ENCODE measurements at regions not wholly inside any gene's neighbourhood (a gene's known extent, or its start where the extent isn't known, plus 50 kb on each side); places are given as distances from the start of the nearest gene placed in this dataset.

- H3K36me3 Mint-ChIP-seq (ENCODE audit: insufficient read depth): no peaks in the 10 kb centered on the region
- H3K27me3 Mint-ChIP-seq: no peaks in the 10 kb centered on the region
- H3K27ac Mint-ChIP-seq: no peak overlapping the region
- H3K4me1 Mint-ChIP-seq (ENCODE audit: low read depth): no peaks in the 10 kb centered on the region
- no peak for DNase-seq (ENCODE audit: low spot score, unreplicated experiment)
- no peak for TF ChIP-seq CTCF (IDR thresholded peaks at IDR 0.05; ENCODE audit: unreplicated experiment)
- no peak overlapping the region for H3K4me3 Mint-ChIP-seq (ENCODE audit: low read depth)
- peaks cover 15% of the 10 kb centered on the region for H3K9me3 Mint-ChIP-seq (ENCODE audit: low read depth)
Measured at GRCh38 chr14:42095155-42095554, 488.5 kb downstream of the LRFN5 start.

GRCh38 chr14:42090122-42090521 lies 483.4 kb downstream of the LRFN5 start:
- Mint-ChIP-seq H3K27me3 (no peaks in the 10 kb centered on the region), H3K4me1 (ENCODE audit: low read depth) (no peaks in the 10 kb centered on the region), H3K4me3 (ENCODE audit: low read depth) (no peak overlapping the region), H3K36me3 (ENCODE audit: insufficient read depth) (no peaks in the 10 kb centered on the region), H3K9me3 (ENCODE audit: low read depth) (peaks cover 2% of the 10 kb centered on the region), H3K27ac (no peak overlapping the region)
- no peak for TF ChIP-seq CTCF (IDR thresholded peaks at IDR 0.05; ENCODE audit: unreplicated experiment)
- DNase-seq (ENCODE audit: low spot score, unreplicated experiment): no peak

GRCh38 chr14:42079911-42080310 lies 473.2 kb downstream of the LRFN5 start:
- no peak overlapping the region for H3K27ac Mint-ChIP-seq
- no peak for TF ChIP-seq CTCF (IDR thresholded peaks at IDR 0.05; ENCODE audit: unreplicated experiment)
- H3K4me1 Mint-ChIP-seq (ENCODE audit: low read depth): no peaks in the 10 kb centered on the region

GRCh38 chr14:42078345-42078744 lies 471.7 kb downstream of the LRFN5 start:
- Mint-ChIP-seq H3K9me3 (ENCODE audit: low read depth) (no peaks in the 10 kb centered on the region), H3K4me3 (ENCODE audit: low read depth) (no peak overlapping the region), H3K4me1 (ENCODE audit: low read depth) (no peaks in the 10 kb centered on the region), H3K27me3 (no peaks in the 10 kb centered on the region), H3K27ac (no peak overlapping the region), H3K36me3 (ENCODE audit: insufficient read depth) (no peaks in the 10 kb centered on the region)
- TF ChIP-seq CTCF (IDR thresholded peaks at IDR 0.05; ENCODE audit: unreplicated experiment): no peak
- no peak for DNase-seq (ENCODE audit: low spot score, unreplicated experiment)

More at GRCh38 chr14:42079911-42080310, 473.2 kb downstream of the LRFN5 start:
- no peaks in the 10 kb centered on the region for H3K27me3 Mint-ChIP-seq
- H3K9me3 Mint-ChIP-seq (ENCODE audit: low read depth): no peaks in the 10 kb centered on the region
- no peak overlapping the region for H3K4me3 Mint-ChIP-seq (ENCODE audit: low read depth)
- no peak for DNase-seq (ENCODE audit: low spot score, unreplicated experiment)
- H3K36me3 Mint-ChIP-seq (ENCODE audit: insufficient read depth): no peaks in the 10 kb centered on the region

GRCh38 chr14:42070031-42070430 lies 463.4 kb downstream of the LRFN5 start:
- Mint-ChIP-seq H3K27me3 (no peaks in the 10 kb centered on the region), H3K4me3 (ENCODE audit: low read depth) (no peak overlapping the region), H3K27ac (no peak overlapping the region), H3K36me3 (ENCODE audit: insufficient read depth) (no peaks in the 10 kb centered on the region), H3K9me3 (ENCODE audit: low read depth) (no peaks in the 10 kb centered on the region), H3K4me1 (ENCODE audit: low read depth) (no peaks in the 10 kb centered on the region)
- TF ChIP-seq CTCF (IDR thresholded peaks at IDR 0.05; ENCODE audit: unreplicated experiment): no peak
- no peak for DNase-seq (ENCODE audit: low spot score, unreplicated experiment)
